Natural killer cell (primary cell): ENCODE measurements at regions not wholly inside any gene's neighbourhood (a gene's known extent, or its start where the extent isn't known, plus 50 kb on each side); places are given as distances from the start of the nearest gene placed in this dataset.

ENCODE experiments used
- ATAC-seq, 3 donors: fragments of 150-1000 bp in 2 of 3; fragments of 200-7000 bp in 1 of 3; cut with Tn5 transposase; 1 replicate in 1 of 3; 2 replicates in 2 of 3; pipeline ENCODE4 v1.10.0; 2021; ENCODE audit warnings: mild to moderate bottlenecking in 2 of 3, moderate library complexity in 2 of 3
- DNase-seq, 2 donors: peaks; one replicate each; pipeline versions ENCODE4 v3.0.0 to v3.0.0-alpha.2; 2013 to 2021; ENCODE audit warnings: mixed read lengths in 1 of 2
- H3K27ac ChIP-seq: one replicate; pipeline ENCODE4 v1.5.1; 2013; ENCODE audit warnings: mild to moderate bottlenecking, low read length
- H3K27me3 ChIP-seq: one replicate; pipeline ENCODE4 v1.6.1; 2013; ENCODE audit warnings: low read length; ENCODE audit not compliant: control insufficient read depth, insufficient read depth
- H3K36me3 ChIP-seq: one replicate; pipeline ENCODE4 v1.6.1; 2013; ENCODE audit warnings: low read length; ENCODE audit not compliant: control insufficient read depth, insufficient read depth
- H3K4me1 ChIP-seq: one replicate; pipeline ENCODE4 v1.6.1; 2013; ENCODE audit warnings: low read length; ENCODE audit not compliant: control insufficient read depth, insufficient read depth
- H3K4me3 ChIP-seq: one replicate; pipeline ENCODE4 v1.5.1; 2013; ENCODE audit warnings: low read length
- H3K9me3 ChIP-seq: one replicate; pipeline ENCODE4 v1.6.1; 2013; ENCODE audit warnings: low read length; ENCODE audit not compliant: control insufficient read depth, insufficient read depth
- H3K27ac Mint-ChIP-seq, 2 donors: one replicate each; pipeline ENCODE4 v1.8.0; 2022; ENCODE audit warnings: mild to moderate bottlenecking in 2 of 2, mixed read lengths in 2 of 2, moderate library complexity in 1 of 2
- H3K27me3 Mint-ChIP-seq, 2 donors: one replicate each; pipeline ENCODE4 v1.8.0; 2022; ENCODE audit warnings: low read depth in 2 of 2, mixed read lengths in 2 of 2
- H3K36me3 Mint-ChIP-seq: one replicate; pipeline ENCODE4 v1.8.0; 2022; ENCODE audit warnings: mixed read lengths
- H3K4me1 Mint-ChIP-seq, 2 donors: one replicate each; pipeline ENCODE4 v1.8.0; 2022; ENCODE audit warnings: mixed read lengths in 2 of 2
- H3K4me3 Mint-ChIP-seq: one replicate; pipeline ENCODE4 v1.8.0; 2022; ENCODE audit warnings: mild to moderate bottlenecking, moderate library complexity, mixed read lengths
- H3K9me3 Mint-ChIP-seq, 2 donors: one replicate each; pipeline ENCODE4 v1.8.0; 2022; ENCODE audit warnings: mixed read lengths in 2 of 2
- WGBS: methylation state at CpG from one replicate; pipeline ENCODE4 v1.1.7; 2013; ENCODE audit warnings: missing lambda C conversion rate; ENCODE audit not compliant: insufficient coverage; 5-methylcytosine and 5-hydroxymethylcytosine counted together
- intact Hi-C: fragments of 100-400 bp; cut with micrococcal nuclease; formaldehyde crosslinking; loops from one replicate; pipeline ENCODE4 v1.14.2; 2022
- TF ChIP-seq, protein P1 (sequence below): fragments of 200-600 bp; IDR thresholded peaks from one replicate; pipeline ENCODE4 v1.8.0; 2022; ENCODE audit warnings: antibody characterized with exemption

DNA sequence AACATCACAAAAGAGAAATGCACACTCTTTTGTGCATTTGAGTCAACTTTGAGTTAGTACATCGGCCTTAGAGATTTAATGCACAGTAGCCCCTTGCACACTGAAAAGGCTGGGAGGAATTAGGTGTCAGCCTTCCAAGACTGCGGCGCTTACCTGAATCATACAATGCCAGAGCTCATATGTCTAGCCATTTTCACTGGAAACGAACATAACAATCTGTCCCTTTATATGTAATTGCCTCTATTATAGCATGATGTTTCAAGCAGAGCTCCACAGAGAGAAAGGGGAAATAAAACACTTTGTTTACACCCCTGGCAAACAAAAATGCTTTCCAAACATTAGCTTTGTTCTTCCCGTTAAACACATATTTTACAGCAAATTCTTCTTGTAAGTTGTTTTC, 315.7 kb upstream of the SLCO3A1 start:
- Histone ChIP-seq H3K27ac (no peak overlapping the region), H3K27me3 (no peaks in the 10 kb centered on the region), H3K9me3 (no peaks in the 10 kb centered on the region), H3K36me3 (no peaks in the 10 kb centered on the region), H3K4me1 (no peaks in the 10 kb centered on the region), H3K4me3 (no peak overlapping the region)
- Mint-ChIP-seq H3K27ac (no peak overlapping the region), H3K4me3 (no peak overlapping the region), H3K27me3 (peaks cover 0 to 32% of the 10 kb centered on the region in 2 donors), H3K9me3 (no peaks in the 10 kb centered on the region), H3K36me3 (no peaks in the 10 kb centered on the region), H3K4me1 (no peaks in the 10 kb centered on the region)
- intact Hi-C loops: no loop called here
- ATAC-seq (no peak), DNase-seq (no peak)
- TF ChIP-seq, protein P1, sequence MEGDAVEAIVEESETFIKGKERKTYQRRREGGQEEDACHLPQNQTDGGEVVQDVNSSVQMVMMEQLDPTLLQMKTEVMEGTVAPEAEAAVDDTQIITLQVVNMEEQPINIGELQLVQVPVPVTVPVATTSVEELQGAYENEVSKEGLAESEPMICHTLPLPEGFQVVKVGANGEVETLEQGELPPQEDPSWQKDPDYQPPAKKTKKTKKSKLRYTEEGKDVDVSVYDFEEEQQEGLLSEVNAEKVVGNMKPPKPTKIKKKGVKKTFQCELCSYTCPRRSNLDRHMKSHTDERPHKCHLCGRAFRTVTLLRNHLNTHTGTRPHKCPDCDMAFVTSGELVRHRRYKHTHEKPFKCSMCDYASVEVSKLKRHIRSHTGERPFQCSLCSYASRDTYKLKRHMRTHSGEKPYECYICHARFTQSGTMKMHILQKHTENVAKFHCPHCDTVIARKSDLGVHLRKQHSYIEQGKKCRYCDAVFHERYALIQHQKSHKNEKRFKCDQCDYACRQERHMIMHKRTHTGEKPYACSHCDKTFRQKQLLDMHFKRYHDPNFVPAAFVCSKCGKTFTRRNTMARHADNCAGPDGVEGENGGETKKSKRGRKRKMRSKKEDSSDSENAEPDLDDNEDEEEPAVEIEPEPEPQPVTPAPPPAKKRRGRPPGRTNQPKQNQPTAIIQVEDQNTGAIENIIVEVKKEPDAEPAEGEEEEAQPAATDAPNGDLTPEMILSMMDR: no peak
- 91% methylated on average over 5 of the region's 5 CpGs for WGBS

DNA sequence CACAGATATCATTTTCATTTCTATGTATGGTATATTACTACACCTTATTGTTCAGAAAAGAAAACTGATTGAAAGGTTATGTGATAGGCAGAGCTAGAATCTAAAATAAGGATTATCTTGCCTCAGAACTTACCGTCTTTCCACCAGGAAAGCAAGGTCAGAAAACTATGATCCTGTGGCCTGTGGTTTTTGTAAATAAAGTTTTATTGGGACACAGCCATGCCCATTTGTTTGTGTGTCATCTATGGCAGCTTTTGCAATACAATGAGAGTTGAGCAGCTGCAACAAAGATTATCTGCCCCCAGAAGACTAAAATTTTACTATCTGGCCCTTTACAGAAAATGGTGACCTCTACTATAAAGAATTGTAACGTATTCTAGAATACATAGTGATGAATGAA, 314.7 kb upstream of the SLCO3A1 start:
- TF ChIP-seq, protein P1: no peak
- no peaks in the 10 kb centered on the region for H3K4me1 ChIP-seq
- Mint-ChIP-seq H3K27ac (no peak overlapping the region), H3K4me3 (no peak overlapping the region), H3K36me3 (no peaks in the 10 kb centered on the region), H3K27me3 (peaks cover 0 to 42% of the 10 kb centered on the region in 2 donors), H3K9me3 (no peaks in the 10 kb centered on the region), H3K4me1 (no peaks in the 10 kb centered on the region)
- intact Hi-C loops: no loop called here
- no peak overlapping the region for H3K4me3 ChIP-seq
- 96% methylated on average over 1 of the region's 2 CpGs for WGBS
- ATAC-seq: no peak
- no peaks in the 10 kb centered on the region for H3K9me3 ChIP-seq
- H3K27me3 ChIP-seq: no peaks in the 10 kb centered on the region
- H3K36me3 ChIP-seq: no peaks in the 10 kb centered on the region
- H3K27ac ChIP-seq: no peak overlapping the region
- no peak for DNase-seq

DNA sequence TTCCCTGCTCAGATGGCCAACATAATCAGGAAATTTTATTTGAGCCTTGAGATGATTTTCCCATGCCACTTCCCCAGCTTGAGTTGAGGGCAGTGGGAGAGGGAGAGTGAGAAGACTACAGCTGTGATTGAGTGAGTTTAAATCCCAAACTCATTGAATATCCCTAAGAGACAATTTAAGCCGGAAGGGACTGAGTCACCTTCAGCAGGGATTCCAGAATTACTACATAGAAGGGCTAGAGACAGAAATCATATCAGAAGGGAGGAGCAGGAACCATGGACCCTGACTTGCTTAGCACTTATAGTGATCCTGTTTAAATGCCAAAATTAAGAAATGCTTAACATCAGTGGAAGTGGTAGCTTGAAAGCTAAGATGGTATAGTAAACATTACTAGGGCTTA, 312.2 kb upstream of the SLCO3A1 start:
- 78% methylated on average over 1 of the region's 1 CpG for WGBS
- TF ChIP-seq, protein P1: no peak
- ATAC-seq (no peak), DNase-seq (no peak)
- H3K9me3 ChIP-seq: no peaks in the 10 kb centered on the region
- H3K27me3 ChIP-seq: no peaks in the 10 kb centered on the region
- no peak overlapping the region for H3K4me3 Mint-ChIP-seq
- H3K9me3 Mint-ChIP-seq: no peaks in the 10 kb centered on the region
- no peak overlapping the region for H3K4me3 ChIP-seq
- H3K36me3 Mint-ChIP-seq: no peaks in the 10 kb centered on the region
- H3K4me1 ChIP-seq: no peaks in the 10 kb centered on the region
- H3K4me1 Mint-ChIP-seq: no peaks in the 10 kb centered on the region
- H3K27ac Mint-ChIP-seq: no peak overlapping the region
- peaks cover 7 to 63% of the 10 kb centered on the region in 2 donors for H3K27me3 Mint-ChIP-seq
- H3K27ac ChIP-seq: no peak overlapping the region
- intact Hi-C loops: no loop called here
- no peaks in the 10 kb centered on the region for H3K36me3 ChIP-seq

DNA sequence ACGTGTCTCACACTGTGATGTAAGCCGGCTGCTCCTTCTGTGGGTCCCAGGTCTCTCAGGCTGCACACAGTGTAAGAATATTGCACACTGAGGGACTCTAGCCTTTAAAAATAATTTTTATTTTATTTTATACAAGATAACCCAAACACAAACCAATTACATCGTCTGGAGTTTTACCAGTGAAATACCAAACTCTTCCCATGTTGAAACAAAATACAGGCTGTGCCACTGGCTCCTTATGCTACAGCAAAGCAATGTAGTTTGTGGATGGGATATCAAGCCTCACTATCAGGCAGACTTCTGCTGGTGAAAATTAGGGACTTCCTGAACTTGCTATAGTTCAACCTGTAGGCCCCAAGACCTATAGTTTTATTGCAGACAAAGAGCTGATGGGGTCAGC, 311.3 kb upstream of the SLCO3A1 start:
- Mint-ChIP-seq H3K27me3 (peaks cover 9 to 66% of the 10 kb centered on the region in 2 donors), H3K4me1 (no peaks in the 10 kb centered on the region), H3K27ac (no peak overlapping the region), H3K4me3 (no peak overlapping the region), H3K9me3 (no peaks in the 10 kb centered on the region), H3K36me3 (no peaks in the 10 kb centered on the region)
- WGBS: 100% methylated on average over 3 of the region's 3 CpGs
- intact Hi-C loops: no loop called here
- ATAC-seq (no peak), DNase-seq (no peak)
- no peak overlapping the region for H3K4me3 ChIP-seq
- no peaks in the 10 kb centered on the region for H3K27me3 ChIP-seq
- no peak overlapping the region for H3K27ac ChIP-seq
- no peaks in the 10 kb centered on the region for H3K9me3 ChIP-seq
- H3K36me3 ChIP-seq: no peaks in the 10 kb centered on the region
- no peaks in the 10 kb centered on the region for H3K4me1 ChIP-seq
- TF ChIP-seq, protein P1: no peak
